ENCODE measurements at regions not wholly inside any gene's neighbourhood (a gene's known extent, or its start where the extent isn't known, plus 50 kb on each side); places are given as distances from the start of the nearest gene placed in this dataset.
A peak's percentile ranks its signal among the peaks of the same experiment; 100 is the strongest.
"Not testable (repeated sequence)": the region's sequence is repeated elsewhere in the genome, so short reads cannot be mapped to it uniquely, and the experiment has no call there.

GRCh38 chr6:158920311-158920905 lies 79.6 kb downstream of the RSPH3 start:
- DNase-seq (ENCODE audit: low spot score): no peak

- DNase-seq (ENCODE audit: low spot score): no peak
Measured at GRCh38 chr6:158919865-158920264, 80.1 kb downstream of the RSPH3 start.

- DNase-seq (ENCODE audit: low spot score): no peak
Measured at GRCh38 chr6:158916617-158917016, 83.4 kb downstream of the RSPH3 start.

- DNase-seq (ENCODE audit: low spot score): no peak
Measured at GRCh38 chr6:158914923-158915322, 85.1 kb downstream of the RSPH3 start.

- DNase-seq (ENCODE audit: low spot score): no peak
Measured at GRCh38 chr6:158913580-158913979, 86.4 kb downstream of the RSPH3 start.

- no peak for DNase-seq (ENCODE audit: low spot score)
Measured at GRCh38 chr6:158912655-158913054, 87.3 kb downstream of the RSPH3 start.

GRCh38 chr6:158911746-158912480 lies 88.1 kb downstream of the RSPH3 start:
- DNase-seq (ENCODE audit: low spot score): no peak

- DNase-seq (ENCODE audit: low spot score): no peak
Measured at GRCh38 chr6:158910484-158911440, 89.2 kb downstream of the RSPH3 start.

- no peak for DNase-seq (ENCODE audit: low spot score)
Measured at GRCh38 chr6:158909938-158910337, 90.1 kb downstream of the RSPH3 start.

- no peak for DNase-seq (ENCODE audit: low spot score)
Measured at GRCh38 chr6:158908606-158909005, 89.4 kb upstream of the EZR start.

GRCh38 chr6:158907931-158908330 lies 88.8 kb upstream of the EZR start:
- DNase-seq (ENCODE audit: low spot score): no peak

- no peak for DNase-seq (ENCODE audit: low spot score)
Measured at GRCh38 chr6:158906926-158907325, 87.8 kb upstream of the EZR start.

- DNase-seq (ENCODE audit: low spot score): no peak
Measured at GRCh38 chr6:158905277-158905676, 86.1 kb upstream of the EZR start.

GRCh38 chr6:158903801-158904200 lies 84.6 kb upstream of the EZR start:
- DNase-seq (ENCODE audit: low spot score): no peak

- no peak for DNase-seq (ENCODE audit: low spot score)
Measured at GRCh38 chr6:158900663-158901312, 81.6 kb upstream of the EZR start.

- DNase-seq (ENCODE audit: low spot score): no peak
Measured at GRCh38 chr6:158897236-158897635, 78.1 kb upstream of the EZR start.

- DNase-seq (ENCODE audit: low spot score): no peak
Measured at GRCh38 chr6:158895661-158896060, 76.5 kb upstream of the EZR start.

GRCh38 chr6:158894193-158894592 lies 75.0 kb upstream of the EZR start:
- DNase-seq (ENCODE audit: low spot score): peak; percentile 48

GRCh38 chr6:158892266-158892665 lies 73.1 kb upstream of the EZR start:
- no peak for DNase-seq (ENCODE audit: low spot score)

GRCh38 chr6:158891560-158891959 lies 72.4 kb upstream of the EZR start:
- DNase-seq (ENCODE audit: low spot score): not testable (repeated sequence)

GRCh38 chr6:158888171-158888570 lies 69.0 kb upstream of the EZR start:
- not testable (repeated sequence) for DNase-seq (ENCODE audit: low spot score)

- DNase-seq (ENCODE audit: low spot score): not testable (repeated sequence)
Measured at GRCh38 chr6:158886346-158886977, 67.3 kb upstream of the EZR start.

All from kidney capillary endothelial cell (primary cell).